ENCODE measurements at regions not wholly inside any gene's neighbourhood (a gene's known extent, or its start where the extent isn't known, plus 50 kb on each side); places are given as distances from the start of the nearest gene placed in this dataset.

DNA sequence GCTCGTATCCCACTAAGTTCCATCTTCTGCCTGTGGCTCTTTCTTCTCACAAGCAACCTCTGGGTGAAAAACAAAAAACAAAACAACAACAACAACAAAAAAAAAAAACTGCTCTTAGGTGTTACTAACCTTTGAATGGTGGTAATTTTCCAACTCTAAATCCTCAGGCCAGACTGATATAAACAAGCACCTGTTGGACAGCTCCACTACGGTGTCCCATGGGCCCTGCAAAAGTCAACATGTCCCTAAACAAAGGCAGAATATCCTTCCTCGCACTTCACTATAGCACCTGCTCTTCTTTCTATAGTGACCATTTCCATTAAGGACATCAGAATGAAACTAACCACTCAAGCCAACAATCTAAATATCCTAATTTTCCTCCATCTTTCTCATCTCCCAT lies 54.6 kb upstream of the PARM1 start:
- no peak for DNase-seq

- DNase-seq, result no peak
These were observed 57.5 kb upstream of the PARM1 start for GRCh38 chr4:74875451-74875850.

DNA sequence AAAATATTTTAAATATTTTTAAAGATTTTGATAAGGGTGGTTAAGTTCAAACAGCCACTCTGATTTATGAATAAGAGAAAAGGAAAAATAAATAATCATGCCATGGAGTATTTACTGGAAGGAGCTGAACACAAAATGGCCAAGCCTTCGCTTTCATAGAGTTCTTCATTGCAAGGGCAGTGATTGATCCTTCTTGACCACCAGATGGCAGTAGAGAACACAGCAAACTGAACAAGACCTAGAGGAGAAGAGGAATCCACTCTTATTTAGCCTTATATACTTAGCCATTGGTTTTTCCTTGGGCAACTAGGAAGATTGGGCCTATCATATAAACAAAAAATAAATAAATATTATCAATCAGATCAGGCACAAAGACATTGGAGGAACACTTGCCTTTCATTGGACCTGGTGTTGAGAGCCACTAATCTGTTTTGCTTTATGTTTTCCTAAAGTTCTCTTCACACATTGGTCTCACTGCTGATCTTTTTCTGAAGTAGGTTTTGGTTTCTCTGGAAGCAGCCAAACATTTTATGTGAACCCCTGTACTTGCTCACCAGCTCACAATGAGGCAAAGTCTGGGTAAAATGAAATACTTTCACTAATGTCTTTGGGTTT lies 58.1 kb upstream of the PARM1 start:
- DNase-seq, result peak; percentile 73

- peak; percentile 13 for DNase-seq
These were observed 59.2 kb upstream of the PARM1 start for GRCh38 chr4:74873545-74874301.

GRCh38 chr4:74858921-74859562 lies 64.7 kb upstream of the BTC start:
- no peak for DNase-seq

- DNase-seq, result no peak
These were observed 61.6 kb upstream of the BTC start for GRCh38 chr4:74855879-74856278.

GRCh38 chr4:74848774-74849173 lies 54.5 kb upstream of the BTC start:
- no peak for DNase-seq

DNA sequence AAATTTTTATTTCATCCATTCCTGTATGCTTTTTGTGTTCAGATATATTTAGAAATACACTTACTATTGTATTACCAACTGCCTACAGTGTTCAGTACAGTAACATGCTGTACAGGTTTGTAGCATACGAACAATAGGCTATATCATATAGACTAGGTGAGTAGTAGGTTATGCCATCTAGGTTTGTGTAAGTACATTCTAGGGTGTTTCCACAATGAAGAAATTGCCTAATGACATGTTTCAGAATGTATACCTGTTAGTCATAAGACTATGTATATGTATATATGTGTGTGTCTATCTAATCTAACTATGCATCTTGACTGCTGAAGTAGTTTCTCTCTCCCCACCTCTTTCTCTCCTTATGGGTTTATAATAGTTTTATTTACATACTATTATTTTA lies 51.5 kb upstream of the BTC start:
- no peak for DNase-seq

Measured in NCI-H446 treated with DMSO at 0.1 percent for 48 hours (cell line).